Neuronal stem cell (in vitro differentiated cells): ENCODE measurements at regions not wholly inside any gene's neighbourhood (a gene's known extent, or its start where the extent isn't known, plus 50 kb on each side); places are given as distances from the start of the nearest gene placed in this dataset.
"Not testable (repeated sequence)": the region's sequence is repeated elsewhere in the genome, so short reads cannot be mapped to it uniquely, and the experiment has no call there.

Source experiments
- DNase-seq: peaks from one replicate; pipeline ENCODE4 v3.0.0-alpha.2; 2013; ENCODE audit warnings: low spot score
- H2AFZ ChIP-seq: one replicate; pipeline ENCODE4 v1.6.1; 2013; ENCODE audit warnings: mild to moderate bottlenecking, low read length, inconsistent platforms
- H2AK5ac ChIP-seq: 2 replicates; pipeline ENCODE4 v1.6.1; 2013; ENCODE audit warnings: low read depth, mild to moderate bottlenecking, inconsistent platforms, low read length, moderate library complexity, mixed read lengths
- H2BK120ac ChIP-seq: 2 replicates; pipeline ENCODE4 v1.6.1; 2013; ENCODE audit warnings: low read depth, mild to moderate bottlenecking, inconsistent platforms, low read length, moderate library complexity, mixed read lengths
- H2BK12ac ChIP-seq: one replicate; pipeline ENCODE4 v1.6.1; 2013; ENCODE audit warnings: low read length, inconsistent platforms
- H2BK15ac ChIP-seq: 2 replicates; pipeline ENCODE4 v1.6.1; 2013; ENCODE audit warnings: mild to moderate bottlenecking, low read length, inconsistent platforms, mixed read lengths
- H2BK5ac ChIP-seq: one replicate; pipeline ENCODE4 v1.6.1; 2013; ENCODE audit warnings: inconsistent platforms, mild to moderate bottlenecking, low read length, moderate library complexity
- H3K14ac ChIP-seq: one replicate; pipeline ENCODE4 v1.6.1; 2013; ENCODE audit warnings: low read length, inconsistent platforms
- H3K18ac ChIP-seq: 2 replicates; pipeline ENCODE4 v1.6.1; 2013; ENCODE audit warnings: low read length, inconsistent platforms
- H3K23ac ChIP-seq: 2 replicates; pipeline ENCODE4 v1.6.1; 2013; ENCODE audit warnings: low read depth, mild to moderate bottlenecking, mixed read lengths, low read length, inconsistent platforms; ENCODE audit not compliant: poor library complexity
- H3K27ac ChIP-seq: replicated peaks from 3 replicates; pipeline ENCODE4 v1.5.1; 2013; ENCODE audit warnings: low read length, inconsistent platforms
- H3K27me3 ChIP-seq, 3 experiments: 2 replicates each; pipeline ENCODE4 v1.6.1; 2013; ENCODE audit warnings: low read length in 3 of 3, mild to moderate bottlenecking in 2 of 3, inconsistent platforms in 1 of 3, low read depth in 1 of 3, mixed read lengths in 1 of 3, moderate library complexity in 1 of 3; ENCODE audit not compliant: control insufficient read depth in 3 of 3, insufficient read depth in 3 of 3
- H3K36me3 ChIP-seq, 2 donors: replicated peaks in 1 of 2; 2 replicates each; pipeline ENCODE4 v1.6.1; 2013; ENCODE audit warnings: low read length in 2 of 2; ENCODE audit not compliant: control insufficient read depth in 2 of 2, insufficient read depth in 2 of 2
- H3K4ac ChIP-seq: 2 replicates; pipeline ENCODE4 v1.6.1; 2013; ENCODE audit warnings: inconsistent platforms, mild to moderate bottlenecking, low read length, moderate library complexity
- H3K4me1 ChIP-seq, 2 donors: 1 replicate in 1 of 2; 2 replicates in 1 of 2; pipeline ENCODE4 v1.6.1; 2013; ENCODE audit warnings: low read length in 2 of 2, low read depth in 1 of 2; ENCODE audit not compliant: control insufficient read depth in 2 of 2, insufficient read depth in 1 of 2
- H3K4me2 ChIP-seq: one replicate; pipeline ENCODE4 v1.6.1; 2013; ENCODE audit warnings: mild to moderate bottlenecking, low read length, inconsistent platforms; ENCODE audit not compliant: insufficient read depth, poor library complexity, severe bottlenecking
- H3K4me3 ChIP-seq, 2 donors: 2 replicates each; pipeline ENCODE4 v1.5.1; 2013; ENCODE audit warnings: low read length in 2 of 2, mild to moderate bottlenecking in 2 of 2, inconsistent platforms in 1 of 2, moderate library complexity in 1 of 2
- H3K79me1 ChIP-seq: one replicate; pipeline ENCODE4 v1.6.1; 2013; ENCODE audit warnings: low read depth, mild to moderate bottlenecking, inconsistent platforms, low read length, moderate library complexity
- H3K9ac ChIP-seq: one replicate; pipeline ENCODE4 v1.6.1; 2013; ENCODE audit warnings: mild to moderate bottlenecking, low read depth, low read length, inconsistent platforms; ENCODE audit not compliant: poor library complexity
- H3K9me3 ChIP-seq, 2 donors: replicated peaks in 1 of 2; 2 replicates each; pipeline versions ENCODE3 to v1.6.1; 2013; ENCODE audit warnings: low read length in 2 of 2, mild to moderate bottlenecking in 2 of 2, inconsistent platforms in 1 of 2, low read depth in 1 of 2, mixed read lengths in 1 of 2, moderate library complexity in 1 of 2; ENCODE audit not compliant: control insufficient read depth in 2 of 2, insufficient read depth in 1 of 2
- H4K8ac ChIP-seq: one replicate; pipeline ENCODE4 v1.6.1; 2013; ENCODE audit warnings: low read depth, mild to moderate bottlenecking, inconsistent platforms, low read length, moderate library complexity
- H4K91ac ChIP-seq: one replicate; pipeline ENCODE4 v1.6.1; 2013; ENCODE audit warnings: low read length, low read depth, mild to moderate bottlenecking, inconsistent platforms; ENCODE audit not compliant: poor library complexity
- WGBS, 2 donors: extraction: QIAGEN DNeasy Blood & Tissue Kit; methylation state at CpG; one replicate each; pipeline ENCODE4 v1.1.7; 2013; ENCODE audit warnings: missing lambda C conversion rate in 2 of 2, mixed read lengths in 1 of 2; ENCODE audit not compliant: insufficient read length in 2 of 2, insufficient replicate concordance in 1 of 2; ENCODE audit errors: extremely low coverage in 2 of 2; 5-methylcytosine and 5-hydroxymethylcytosine counted together

DNA sequence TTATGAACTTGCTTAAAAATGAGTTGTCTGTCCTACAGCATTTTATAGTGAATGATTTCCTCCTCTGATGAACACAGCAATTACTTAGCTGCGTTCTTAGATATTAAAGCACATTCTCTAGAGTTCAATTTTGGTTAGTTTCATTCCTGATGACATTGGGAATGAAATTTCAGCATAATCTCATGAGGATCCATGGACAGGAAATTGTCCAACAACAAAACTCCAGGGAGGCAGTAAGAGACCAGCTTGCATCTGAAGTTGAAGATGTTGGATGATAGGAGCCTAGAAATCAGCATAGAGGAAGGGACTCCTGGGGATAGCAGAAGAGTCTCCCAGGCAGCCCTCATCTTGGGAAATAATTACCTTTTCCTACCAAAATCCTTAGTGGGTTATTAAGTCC is 128.7 kb upstream of the RAP1B start:
- Histone ChIP-seq H3K79me1 (no peaks in the 10 kb centered on the region), H3K9ac (no peak overlapping the region)
- no peak for DNase-seq

DNA sequence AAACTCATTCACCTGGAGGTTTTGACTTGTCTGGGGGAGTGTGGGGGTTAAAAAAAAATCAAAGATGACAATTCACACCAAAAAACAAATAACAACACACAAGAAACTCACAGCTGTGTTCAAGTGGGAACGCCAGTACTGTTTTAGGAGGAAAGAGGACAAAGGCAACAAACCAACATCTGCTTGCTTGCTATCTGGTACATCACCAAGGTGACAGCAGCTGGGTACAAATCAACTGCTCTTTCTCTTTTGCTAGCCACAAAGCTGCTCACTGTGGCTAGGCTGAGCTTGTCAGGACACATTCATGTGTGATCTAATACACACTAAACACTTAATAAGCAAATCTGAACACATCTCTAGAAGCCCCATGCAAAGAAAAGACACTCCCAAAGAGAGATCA is 128.0 kb upstream of the RAP1B start:
- WGBS, 2 donors = no CpG with 5 or more reads among the region's 1 CpG
- Histone ChIP-seq H3K27me3 (no peaks in the 10 kb centered on the region), H2AK5ac (no peak overlapping the region), H3K14ac (no peak overlapping the region), H3K36me3 (no peaks in the 10 kb centered on the region), H3K18ac (no peak overlapping the region), H3K4me3 (no peak overlapping the region), H4K91ac (no peak overlapping the region), H3K9me3 (peaks cover 2 to 6% of the 10 kb centered on the region in 2 donors), H3K9ac (no peak overlapping the region), H3K4me1 (peaks cover 3 to 8% of the 10 kb centered on the region in 2 donors), H2BK120ac (no peak overlapping the region), H4K8ac (no peak overlapping the region), H2BK15ac (no peak overlapping the region), H3K79me1 (no peaks in the 10 kb centered on the region), H2AFZ (no peak overlapping the region), H3K4me2 (no peak overlapping the region), H3K4ac (no peak overlapping the region), H2BK12ac (no peak overlapping the region), H2BK5ac (no peak overlapping the region), H3K27ac (no peak overlapping the region), H3K23ac (no peak overlapping the region)
- no peak for DNase-seq

More for the DNA sequence above, 128.7 kb upstream of the RAP1B start:
- H3K23ac ChIP-seq = no peak overlapping the region
- no peak overlapping the region for H3K4ac ChIP-seq
- H3K14ac ChIP-seq = no peak overlapping the region
- no peak overlapping the region for H4K91ac ChIP-seq
- no peak overlapping the region for H4K8ac ChIP-seq
- H3K4me3 ChIP-seq = no peak overlapping the region
- H3K4me2 ChIP-seq = no peak overlapping the region
- H2BK5ac ChIP-seq = no peak overlapping the region
- no peak overlapping the region for H2AFZ ChIP-seq
- peaks cover 3 to 8% of the 10 kb centered on the region in 2 donors for H3K4me1 ChIP-seq
- no peak overlapping the region for H2BK120ac ChIP-seq
- WGBS, 2 donors = no CpG with 5 or more reads among the region's 1 CpG
- H3K27me3 ChIP-seq = no peaks in the 10 kb centered on the region
- H3K18ac ChIP-seq = no peak overlapping the region
- no peak overlapping the region for H3K27ac ChIP-seq
- H2BK12ac ChIP-seq = no peak overlapping the region
- no peak overlapping the region for H2AK5ac ChIP-seq
- peaks cover 0 to 6% of the 10 kb centered on the region in 2 donors for H3K9me3 ChIP-seq
- no peaks in the 10 kb centered on the region for H3K36me3 ChIP-seq
- no peak overlapping the region for H2BK15ac ChIP-seq

DNA sequence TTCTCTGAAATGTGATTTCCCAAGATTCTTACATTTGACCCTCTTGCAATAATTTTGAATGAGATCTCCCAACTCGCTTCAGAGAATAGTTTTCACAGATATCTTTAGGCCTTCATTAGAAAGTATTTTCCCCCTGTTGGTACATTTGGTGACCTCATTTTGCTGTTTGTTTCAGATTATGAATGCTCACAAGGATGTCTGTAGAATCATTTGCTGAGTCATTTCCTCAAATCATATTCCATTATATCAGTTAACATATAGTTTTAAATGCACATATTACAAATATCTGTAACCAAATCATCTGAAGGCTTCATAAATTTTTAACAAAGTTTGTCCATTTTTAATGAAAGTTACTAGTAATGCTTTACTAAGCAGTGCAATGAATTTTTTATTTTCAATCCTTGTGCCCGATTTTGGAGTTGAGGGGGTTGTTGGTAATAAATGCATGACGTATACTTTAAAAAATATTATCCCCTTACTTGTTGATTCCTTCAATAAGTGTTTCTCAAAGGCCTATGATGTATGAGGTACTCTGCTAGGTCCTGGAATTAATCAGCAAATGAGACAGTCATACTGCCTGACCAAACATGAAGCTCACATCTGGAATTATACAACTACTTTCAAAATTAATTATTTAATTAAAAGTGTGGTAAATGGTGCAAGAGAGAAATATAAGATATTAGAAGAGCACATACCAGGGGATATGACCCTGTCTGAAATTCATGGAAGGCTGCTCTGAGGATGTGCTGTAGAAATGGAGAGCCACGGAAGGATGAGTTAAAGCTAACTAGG is 126.9 kb upstream of the RAP1B start:
- Histone ChIP-seq H3K23ac (no peak overlapping the region), H3K4ac (no peak overlapping the region), H3K9me3 (peaks cover 2 to 6% of the 10 kb centered on the region in 2 donors), H3K9ac (no peak overlapping the region), H3K4me1 (peaks cover 3 to 8% of the 10 kb centered on the region in 2 donors), H2BK5ac (no peak overlapping the region), H3K14ac (no peak overlapping the region), H2BK120ac (no peak overlapping the region), H3K27ac (no peak overlapping the region), H2AK5ac (no peak overlapping the region), H2AFZ (no peak overlapping the region), H3K4me2 (no peak overlapping the region), H3K79me1 (no peaks in the 10 kb centered on the region), H3K4me3 (no peak overlapping the region), H3K27me3 (no peaks in the 10 kb centered on the region), H2BK12ac (no peak overlapping the region), H2BK15ac (no peak overlapping the region), H4K8ac (no peak overlapping the region), H4K91ac (no peak overlapping the region), H3K18ac (no peak overlapping the region), H3K36me3 (no peaks in the 10 kb centered on the region)
- no peak for DNase-seq
- no CpG with 5 or more reads among the region's 4 CpGs for WGBS, 2 donors

DNA sequence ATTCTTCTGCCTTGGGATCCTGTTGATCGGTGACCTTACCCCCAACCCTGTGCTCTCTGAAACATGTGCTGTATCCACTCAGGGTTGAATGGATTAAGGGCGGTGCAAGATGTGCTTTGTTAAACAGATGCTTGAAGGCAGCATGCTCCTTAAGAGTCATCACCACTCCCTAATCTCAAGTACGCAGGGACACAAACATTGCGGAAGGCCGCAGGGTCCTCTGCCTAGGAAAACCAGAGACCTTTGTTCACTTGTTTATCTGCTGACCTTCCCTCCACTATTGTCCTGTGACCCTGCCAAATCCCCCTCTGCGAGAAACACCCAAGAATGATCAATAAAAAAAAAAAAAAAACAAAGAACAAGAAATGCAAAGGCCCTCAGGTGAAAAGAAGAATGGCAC is 126.1 kb upstream of the RAP1B start:
- not testable (repeated sequence) for DNase-seq, H3K23ac ChIP-seq, H3K36me3 ChIP-seq, H3K27ac ChIP-seq, H3K27me3 ChIP-seq, H3K4me1 ChIP-seq, H4K91ac ChIP-seq, H3K79me1 ChIP-seq, H2AFZ ChIP-seq, H4K8ac ChIP-seq, H2BK12ac ChIP-seq, H2AK5ac ChIP-seq, H3K9me3 ChIP-seq, H3K4me2 ChIP-seq, H3K18ac ChIP-seq, H2BK15ac ChIP-seq, H3K14ac ChIP-seq, H2BK5ac ChIP-seq, H3K4ac ChIP-seq, H2BK120ac ChIP-seq, H3K4me3 ChIP-seq, H3K9ac ChIP-seq
- WGBS, 2 donors = no CpG with 5 or more reads among the region's 6 CpGs
